WTC11 (cell line): ENCODE measurements at regions not wholly inside any gene's neighbourhood (a gene's known extent, or its start where the extent isn't known, plus 50 kb on each side); places are given as distances from the start of the nearest gene placed in this dataset.

Experiments used
- ATAC-seq: fragments of 200-7000 bp; cut with Tn5 transposase; 2 replicates; pipeline ENCODE4 v1.10.0; 2021; ENCODE audit warnings: mild to moderate bottlenecking, moderate library complexity
- CTCF ChIA-PET: fragments of 300-600 bp; sonication (Branson Sonifier 250); formaldehyde crosslinking; loops from one replicate; lab custom pipeline; 2021; ENCODE audit warnings: antibody characterized with exemption; lab: Charles Lee
- POLR2A ChIA-PET: fragments of 350-600 bp; sonication (Branson Sonifier 250); formaldehyde crosslinking; loops from one replicate; lab custom pipeline; 2021; ENCODE audit warnings: antibody characterized with exemption; lab: Charles Lee
- DNase-seq: peaks from one replicate; pipeline ENCODE4 v3.0.0; 2021; ENCODE audit warnings: low spot score
- H3K27ac Mint-ChIP-seq: 2 replicates; pipeline ENCODE4 v1.8.0; 2021; ENCODE audit warnings: mixed read lengths
- H3K27me3 Mint-ChIP-seq: 2 replicates; pipeline ENCODE4 v1.8.0; 2021; ENCODE audit warnings: low read depth, mild to moderate bottlenecking, moderate library complexity, mixed read lengths
- H3K36me3 Mint-ChIP-seq: 2 replicates; pipeline ENCODE4 v1.8.0; 2021; ENCODE audit warnings: mixed read lengths
- H3K4me1 Mint-ChIP-seq: 2 replicates; pipeline ENCODE4 v1.8.0; 2022; ENCODE audit warnings: mixed read lengths
- H3K4me3 Mint-ChIP-seq: 2 replicates; pipeline ENCODE4 v1.8.0; 2021; ENCODE audit warnings: mild to moderate bottlenecking, moderate library complexity, mixed read lengths
- H3K9me3 Mint-ChIP-seq: 2 replicates; pipeline ENCODE4 v1.8.0; 2021; ENCODE audit warnings: mixed read lengths
- CBFB ChIP-seq: sonication (generic); formaldehyde crosslinking; IDR thresholded peaks from 2 replicates; pipeline ENCODE4 v1.8.1; 2022; ENCODE audit warnings: mild to moderate bottlenecking, low read depth, missing genetic modification reagents
- E2F4 ChIP-seq: sonication (generic); formaldehyde crosslinking; IDR thresholded peaks from 2 replicates; pipeline ENCODE4 v1.8.1; 2022; ENCODE audit warnings: low read depth, mild to moderate bottlenecking, moderate library complexity, missing genetic modification reagents, borderline replicate concordance
- EMX1 ChIP-seq: fragments of 250-450 bp; sonication (Bioruptor Pico); IDR thresholded peaks from 2 replicates; pipeline ENCODE4 v1.8.0; 2021; ENCODE audit warnings: mild to moderate bottlenecking
- IRF2 ChIP-seq: sonication (generic); formaldehyde crosslinking; IDR thresholded peaks from 2 replicates; pipeline ENCODE4 v1.8.0; 2022; ENCODE audit warnings: low read depth, missing genetic modification reagents, borderline replicate concordance
- MXD4 ChIP-seq: fragments of 250-450 bp; sonication (Bioruptor Pico); IDR thresholded peaks from 2 replicates; pipeline ENCODE4 v1.8.0; 2021; ENCODE audit warnings: mild to moderate bottlenecking, moderate library complexity, borderline replicate concordance
- MYBL2 ChIP-seq: sonication (generic); formaldehyde crosslinking; IDR thresholded peaks from 2 replicates; pipeline ENCODE4 v1.8.1; 2023; ENCODE audit warnings: mild to moderate bottlenecking, moderate library complexity, missing genetic modification reagents
- NFYB ChIP-seq: sonication (generic); formaldehyde crosslinking; conservative IDR thresholded peaks from 2 replicates; pipeline ENCODE4 v1.8.0; 2022; ENCODE audit warnings: low read depth, missing genetic modification reagents
- RELA ChIP-seq: sonication (generic); formaldehyde crosslinking; IDR thresholded peaks from 2 replicates; pipeline ENCODE4 v1.8.1; 2022; ENCODE audit warnings: missing genetic modification reagents, mild to moderate bottlenecking, borderline replicate concordance
- TCF7 ChIP-seq: sonication (generic); formaldehyde crosslinking; IDR thresholded peaks from 2 replicates; pipeline ENCODE4 v1.8.0; 2022; ENCODE audit warnings: mild to moderate bottlenecking, low read depth, missing genetic modification reagents, moderate library complexity
- ZNF219 ChIP-seq: sonication (generic); formaldehyde crosslinking; IDR thresholded peaks from 2 replicates; pipeline ENCODE4 v1.8.0; 2023; ENCODE audit warnings: missing genetic modification reagents, mild to moderate bottlenecking, borderline replicate concordance
- ZNF671 ChIP-seq: fragments of 250-450 bp; sonication (Bioruptor Pico); IDR thresholded peaks from 2 replicates; pipeline ENCODE4 v1.8.0; 2021; ENCODE audit warnings: mild to moderate bottlenecking
- TF ChIP-seq, protein P1 (sequence below): sonication (generic); formaldehyde crosslinking; IDR thresholded peaks from 2 replicates; pipeline ENCODE4 v1.8.1; 2023; ENCODE audit warnings: mild to moderate bottlenecking, missing genetic modification reagents, borderline replicate concordance
- TF ChIP-seq, protein P2 (sequence below): fragments of 250-450 bp; sonication (Bioruptor Pico); IDR thresholded peaks from 2 replicates; pipeline ENCODE4 v1.9.0; 2021; ENCODE audit warnings: mild to moderate bottlenecking
- TF ChIP-seq, protein P3 (sequence below): sonication (generic); formaldehyde crosslinking; IDR thresholded peaks from 2 replicates; pipeline ENCODE4 v1.8.0; 2023; ENCODE audit warnings: mild to moderate bottlenecking, missing genetic modification reagents

DNA sequence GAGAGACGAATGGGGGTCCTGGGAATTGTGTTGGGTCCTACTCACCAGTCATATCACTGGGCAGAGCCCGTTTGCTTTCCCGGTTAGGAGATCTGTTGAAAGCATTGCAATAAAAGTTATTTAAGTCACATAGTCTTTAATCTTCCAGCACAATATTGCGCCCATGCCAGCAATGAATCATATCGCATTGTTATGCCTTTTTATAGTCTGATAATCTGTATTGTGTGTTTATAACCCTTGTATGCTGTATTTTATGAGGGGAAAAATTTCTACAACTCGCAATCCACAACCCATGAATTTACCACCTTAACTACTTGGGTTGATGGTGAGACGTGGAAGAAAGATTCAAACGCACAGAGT lies 211.9 kb upstream of the SMIM21 start:
- Mint-ChIP-seq H3K36me3 (no peaks in the 10 kb centered on the region), H3K9me3 (peaks cover 1% of the 10 kb centered on the region), H3K4me1 (peaks cover 17% of the 10 kb centered on the region), H3K27me3 (peaks cover 2% of the 10 kb centered on the region; the same call in 1 of the 2 replicates), H3K4me3 (no peak overlapping the region), H3K27ac (no peak overlapping the region)
- ChIA-PET CTCF (no interaction called here), POLR2A (no interaction called here)
- no peak for TF ChIP-seq MYBL2 (CRISPR knock-in tag)
- TF ChIP-seq IRF2 (CRISPR knock-in tag), result no peak
- TF ChIP-seq TCF7 (CRISPR knock-in tag), result no peak
- TF ChIP-seq MXD4 (CRISPR knock-in tag), result no peak
- no peak for TF ChIP-seq EMX1 (CRISPR knock-in tag)
- no peak for TF ChIP-seq ZNF671 (CRISPR knock-in tag)
- TF ChIP-seq RELA (CRISPR knock-in tag), result no peak
- TF ChIP-seq, protein P1, sequence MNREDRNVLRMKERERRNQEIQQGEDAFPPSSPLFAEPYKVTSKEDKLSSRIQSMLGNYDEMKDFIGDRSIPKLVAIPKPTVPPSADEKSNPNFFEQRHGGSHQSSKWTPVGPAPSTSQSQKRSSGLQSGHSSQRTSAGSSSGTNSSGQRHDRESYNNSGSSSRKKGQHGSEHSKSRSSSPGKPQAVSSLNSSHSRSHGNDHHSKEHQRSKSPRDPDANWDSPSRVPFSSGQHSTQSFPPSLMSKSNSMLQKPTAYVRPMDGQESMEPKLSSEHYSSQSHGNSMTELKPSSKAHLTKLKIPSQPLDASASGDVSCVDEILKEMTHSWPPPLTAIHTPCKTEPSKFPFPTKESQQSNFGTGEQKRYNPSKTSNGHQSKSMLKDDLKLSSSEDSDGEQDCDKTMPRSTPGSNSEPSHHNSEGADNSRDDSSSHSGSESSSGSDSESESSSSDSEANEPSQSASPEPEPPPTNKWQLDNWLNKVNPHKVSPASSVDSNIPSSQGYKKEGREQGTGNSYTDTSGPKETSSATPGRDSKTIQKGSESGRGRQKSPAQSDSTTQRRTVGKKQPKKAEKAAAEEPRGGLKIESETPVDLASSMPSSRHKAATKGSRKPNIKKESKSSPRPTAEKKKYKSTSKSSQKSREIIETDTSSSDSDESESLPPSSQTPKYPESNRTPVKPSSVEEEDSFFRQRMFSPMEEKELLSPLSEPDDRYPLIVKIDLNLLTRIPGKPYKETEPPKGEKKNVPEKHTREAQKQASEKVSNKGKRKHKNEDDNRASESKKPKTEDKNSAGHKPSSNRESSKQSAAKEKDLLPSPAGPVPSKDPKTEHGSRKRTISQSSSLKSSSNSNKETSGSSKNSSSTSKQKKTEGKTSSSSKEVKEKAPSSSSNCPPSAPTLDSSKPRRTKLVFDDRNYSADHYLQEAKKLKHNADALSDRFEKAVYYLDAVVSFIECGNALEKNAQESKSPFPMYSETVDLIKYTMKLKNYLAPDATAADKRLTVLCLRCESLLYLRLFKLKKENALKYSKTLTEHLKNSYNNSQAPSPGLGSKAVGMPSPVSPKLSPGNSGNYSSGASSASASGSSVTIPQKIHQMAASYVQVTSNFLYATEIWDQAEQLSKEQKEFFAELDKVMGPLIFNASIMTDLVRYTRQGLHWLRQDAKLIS (CRISPR knock-in tag), result no peak
- TF ChIP-seq CBFB (CRISPR knock-in tag), result no peak
- TF ChIP-seq NFYB (CRISPR knock-in tag), result no peak
- TF ChIP-seq, protein P2, sequence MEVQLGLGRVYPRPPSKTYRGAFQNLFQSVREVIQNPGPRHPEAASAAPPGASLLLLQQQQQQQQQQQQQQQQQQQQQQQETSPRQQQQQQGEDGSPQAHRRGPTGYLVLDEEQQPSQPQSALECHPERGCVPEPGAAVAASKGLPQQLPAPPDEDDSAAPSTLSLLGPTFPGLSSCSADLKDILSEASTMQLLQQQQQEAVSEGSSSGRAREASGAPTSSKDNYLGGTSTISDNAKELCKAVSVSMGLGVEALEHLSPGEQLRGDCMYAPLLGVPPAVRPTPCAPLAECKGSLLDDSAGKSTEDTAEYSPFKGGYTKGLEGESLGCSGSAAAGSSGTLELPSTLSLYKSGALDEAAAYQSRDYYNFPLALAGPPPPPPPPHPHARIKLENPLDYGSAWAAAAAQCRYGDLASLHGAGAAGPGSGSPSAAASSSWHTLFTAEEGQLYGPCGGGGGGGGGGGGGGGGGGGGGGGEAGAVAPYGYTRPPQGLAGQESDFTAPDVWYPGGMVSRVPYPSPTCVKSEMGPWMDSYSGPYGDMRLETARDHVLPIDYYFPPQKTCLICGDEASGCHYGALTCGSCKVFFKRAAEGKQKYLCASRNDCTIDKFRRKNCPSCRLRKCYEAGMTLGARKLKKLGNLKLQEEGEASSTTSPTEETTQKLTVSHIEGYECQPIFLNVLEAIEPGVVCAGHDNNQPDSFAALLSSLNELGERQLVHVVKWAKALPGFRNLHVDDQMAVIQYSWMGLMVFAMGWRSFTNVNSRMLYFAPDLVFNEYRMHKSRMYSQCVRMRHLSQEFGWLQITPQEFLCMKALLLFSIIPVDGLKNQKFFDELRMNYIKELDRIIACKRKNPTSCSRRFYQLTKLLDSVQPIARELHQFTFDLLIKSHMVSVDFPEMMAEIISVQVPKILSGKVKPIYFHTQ (CRISPR knock-in tag), result no peak
- no peak for ATAC-seq
- DNase-seq, result no peak

DNA sequence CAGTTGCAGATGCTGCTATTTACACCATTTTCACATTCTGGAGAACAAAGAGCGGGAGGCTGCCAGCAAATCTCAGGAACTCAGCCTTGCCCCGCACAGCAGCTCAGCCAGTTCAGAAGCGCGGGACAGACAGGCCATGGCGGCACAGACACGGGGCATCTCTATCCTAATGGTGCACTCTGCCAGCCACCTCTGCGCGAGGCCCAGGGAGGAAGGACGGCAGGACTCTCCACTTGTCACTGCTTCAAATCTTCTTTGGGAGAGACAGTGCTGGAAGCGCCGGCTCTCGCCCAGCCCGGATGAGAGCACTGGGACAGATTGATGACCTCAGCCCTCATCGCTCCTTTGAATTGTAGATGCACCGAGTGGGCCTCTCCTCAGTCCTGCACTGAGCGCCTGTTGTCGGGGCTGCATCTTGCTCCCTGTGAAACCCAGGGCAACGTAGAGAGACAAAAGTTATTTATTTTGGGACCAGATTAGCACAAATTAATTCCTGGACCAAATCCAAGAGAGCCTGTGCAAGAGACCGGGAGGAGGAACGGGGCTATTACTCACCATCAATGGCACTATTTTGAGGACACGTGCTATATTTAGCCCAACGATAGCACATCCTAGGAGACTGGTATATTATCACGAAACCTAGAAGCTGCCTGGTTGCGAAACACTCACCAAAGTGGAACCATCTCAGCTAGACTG lies 211.4 kb upstream of the SMIM21 start:
- ChIA-PET CTCF (interaction anchor here (1.0 kb wide), 1 partner anchor 88 kb away, joined by 4 read pairs; no protein-coding TSS in a partner anchor), POLR2A (interaction anchor here (0.6 kb wide), 1 partner anchor 206 kb away, joined by 6 read pairs; no protein-coding TSS in a partner anchor)
- no peak overlapping the region for H3K27ac Mint-ChIP-seq
- TF ChIP-seq EMX1 (CRISPR knock-in tag), result no peak
- TF ChIP-seq ZNF219 (CRISPR knock-in tag), result no peak
- H3K27me3 Mint-ChIP-seq, result peaks cover 2% of the 10 kb centered on the region; the same call in 1 of the 2 replicates
- H3K36me3 Mint-ChIP-seq, result no peaks in the 10 kb centered on the region
- peaks cover 2% of the 10 kb centered on the region; the same call in 1 of the 2 replicates for H3K9me3 Mint-ChIP-seq
- H3K4me1 Mint-ChIP-seq, result peaks cover 17% of the 10 kb centered on the region
- H3K4me3 Mint-ChIP-seq, result peak overlapping the region; percentile 6
- DNase-seq (no peak), ATAC-seq (peak; percentile 92)

DNA sequence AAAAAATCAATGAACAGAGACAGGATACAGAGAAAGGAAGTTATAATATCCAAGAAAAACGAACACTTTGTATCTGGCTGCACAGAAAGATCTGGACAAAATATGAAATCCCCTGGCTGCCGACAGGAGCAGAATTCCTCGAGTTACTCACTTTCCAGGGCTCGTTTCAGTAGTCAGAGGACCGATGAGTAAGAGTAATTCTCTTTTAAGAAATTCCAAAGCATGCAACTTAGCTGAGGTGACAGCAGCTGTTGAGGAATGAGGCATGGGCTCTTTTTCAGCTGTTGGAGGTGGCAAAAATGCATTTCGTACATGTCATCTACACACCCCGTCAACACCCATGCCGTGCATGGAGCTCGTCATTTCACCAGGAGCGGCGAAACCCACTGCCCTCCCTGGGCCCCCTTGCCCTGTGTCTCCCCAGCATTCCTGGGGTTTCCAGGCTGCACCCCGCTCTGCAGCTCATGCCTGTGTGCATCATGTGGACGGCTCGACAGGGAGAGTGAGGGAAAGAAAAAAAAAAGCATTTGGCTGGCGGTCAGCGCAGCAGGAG lies 210.8 kb upstream of the SMIM21 start:
- ATAC-seq (no peak; the same call in 1 of the 2 replicates), DNase-seq (no peak)

More for the DNA sequence above, 210.8 kb upstream of the SMIM21 start:
- Mint-ChIP-seq H3K9me3 (peaks cover 7% of the 10 kb centered on the region), H3K4me3 (peak overlapping the region; percentile 6; the same call in 1 of the 2 replicates), H3K27me3 (peaks cover 2% of the 10 kb centered on the region; the same call in 1 of the 2 replicates), H3K36me3 (no peaks in the 10 kb centered on the region)
- CTCF ChIA-PET, result interaction anchor here (1.0 kb wide), 1 partner anchor 89 kb away, joined by 4 read pairs; no protein-coding TSS in a partner anchor
- TF ChIP-seq, protein P3, sequence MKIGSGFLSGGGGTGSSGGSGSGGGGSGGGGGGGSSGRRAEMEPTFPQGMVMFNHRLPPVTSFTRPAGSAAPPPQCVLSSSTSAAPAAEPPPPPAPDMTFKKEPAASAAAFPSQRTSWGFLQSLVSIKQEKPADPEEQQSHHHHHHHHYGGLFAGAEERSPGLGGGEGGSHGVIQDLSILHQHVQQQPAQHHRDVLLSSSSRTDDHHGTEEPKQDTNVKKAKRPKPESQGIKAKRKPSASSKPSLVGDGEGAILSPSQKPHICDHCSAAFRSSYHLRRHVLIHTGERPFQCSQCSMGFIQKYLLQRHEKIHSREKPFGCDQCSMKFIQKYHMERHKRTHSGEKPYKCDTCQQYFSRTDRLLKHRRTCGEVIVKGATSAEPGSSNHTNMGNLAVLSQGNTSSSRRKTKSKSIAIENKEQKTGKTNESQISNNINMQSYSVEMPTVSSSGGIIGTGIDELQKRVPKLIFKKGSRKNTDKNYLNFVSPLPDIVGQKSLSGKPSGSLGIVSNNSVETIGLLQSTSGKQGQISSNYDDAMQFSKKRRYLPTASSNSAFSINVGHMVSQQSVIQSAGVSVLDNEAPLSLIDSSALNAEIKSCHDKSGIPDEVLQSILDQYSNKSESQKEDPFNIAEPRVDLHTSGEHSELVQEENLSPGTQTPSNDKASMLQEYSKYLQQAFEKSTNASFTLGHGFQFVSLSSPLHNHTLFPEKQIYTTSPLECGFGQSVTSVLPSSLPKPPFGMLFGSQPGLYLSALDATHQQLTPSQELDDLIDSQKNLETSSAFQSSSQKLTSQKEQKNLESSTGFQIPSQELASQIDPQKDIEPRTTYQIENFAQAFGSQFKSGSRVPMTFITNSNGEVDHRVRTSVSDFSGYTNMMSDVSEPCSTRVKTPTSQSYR (CRISPR knock-in tag), result no peak
- no peak for TF ChIP-seq E2F4 (CRISPR knock-in tag)
- TF ChIP-seq, all 79 proteins: peak for 0
- peaks cover 17% of the 10 kb centered on the region for H3K4me1 Mint-ChIP-seq
- no peak overlapping the region for H3K27ac Mint-ChIP-seq
- POLR2A ChIA-PET, result interaction anchor here (0.6 kb wide), 2 partner anchors 206 to 482 kb away, joined by 5 to 6 read pairs; no protein-coding TSS in a partner anchor
